Neural cell (in vitro differentiated cells): ENCODE measurements at regions not wholly inside any gene's neighbourhood (a gene's known extent, or its start where the extent isn't known, plus 50 kb on each side); places are given as distances from the start of the nearest gene placed in this dataset.

ENCODE experiments used
- CTCF ChIP-seq: fragments of 450-650 bp; IDR thresholded peaks from 2 replicates; pipeline ENCODE4 v1.5.1; 2014; ENCODE audit warnings: antibody characterized with exemption, mild to moderate bottlenecking, moderate library complexity; ENCODE audit not compliant: poor library complexity, severe bottlenecking
- EP300 ChIP-seq: fragments of 450-650 bp; conservative IDR thresholded peaks from 2 replicates; pipeline ENCODE4 v1.6.1; 2014; ENCODE audit warnings: antibody characterized with exemption, mild to moderate bottlenecking, moderate library complexity; ENCODE audit not compliant: poor library complexity, severe bottlenecking
- EZH2 ChIP-seq: fragments of 200-600, 300-800 bp; shearing (Covaris generic), sonication (generic); IDR thresholded peaks from 2 replicates; pipeline ENCODE4 v1.6.1; 2014; ENCODE audit warnings: antibody characterized with exemption, low read length, borderline replicate concordance, mild to moderate bottlenecking; ENCODE audit not compliant: insufficient read depth, poor library complexity, severe bottlenecking
- MXI1 ChIP-seq: fragments of 450-650 bp; conservative IDR thresholded peaks from 2 replicates; pipeline ENCODE4 v1.6.1; 2014; ENCODE audit warnings: antibody characterized with exemption, mild to moderate bottlenecking; ENCODE audit not compliant: poor library complexity, severe bottlenecking
- POLR2AphosphoS5 ChIP-seq: IDR thresholded peaks from 2 replicates; pipeline ENCODE4 v1.6.1; 2012
- RAD21 ChIP-seq: fragments of 450-650 bp; conservative IDR thresholded peaks from 2 replicates; pipeline ENCODE4 v1.6.1; 2014; ENCODE audit warnings: antibody characterized with exemption, mild to moderate bottlenecking, moderate library complexity
- REST ChIP-seq: IDR thresholded peaks from 2 replicates; pipeline ENCODE4 v1.6.1; 2012; ENCODE audit warnings: borderline replicate concordance
- SMC3 ChIP-seq: fragments of 450-650 bp; conservative IDR thresholded peaks from 2 replicates; pipeline ENCODE4 v1.6.1; 2014; ENCODE audit warnings: antibody characterized with exemption, mild to moderate bottlenecking, moderate library complexity; ENCODE audit not compliant: poor library complexity
- TAF1 ChIP-seq: IDR thresholded peaks from 2 replicates; pipeline ENCODE4 v1.6.1; 2012; ENCODE audit warnings: low read depth

- TF ChIP-seq CTCF (no peak), EP300 (no peak), POLR2AphosphoS5 (no peak), EZH2 (no peak), RAD21 (no peak), TAF1 (no peak), REST (no peak), MXI1 (no peak), SMC3 (no peak)
These were observed 401.7 kb upstream of the CDH5 start for GRCh38 chr16:65964752-65965151.
